Stimulated activated CD8-positive, alpha-beta memory T cell treated with anti-CD3 and anti-CD28 coated beads, Interleukin-15, amount 100 ng/mL, for 48 hours (primary cell): ENCODE measurements at regions not wholly inside any gene's neighbourhood (a gene's known extent, or its start where the extent isn't known, plus 50 kb on each side); places are given as distances from the start of the nearest gene placed in this dataset.

Source experiments
- DNase-seq, 2 donors: peaks; one replicate each; pipeline ENCODE4 v3.0.0-alpha.2; 2020; ENCODE audit warnings: low read depth in 2 of 2

- no peak for DNase-seq
Observed at GRCh38 chr13:39938596-39938995, 283.1 kb downstream of the COG6 start.

GRCh38 chr13:39941236-39941635 is 285.8 kb downstream of the COG6 start:
- DNase-seq: no peak

- no peak for DNase-seq
Observed at GRCh38 chr13:39941911-39942551, 286.6 kb downstream of the COG6 start.

GRCh38 chr13:39942552-39943273 is 287.3 kb downstream of the COG6 start:
- peak; percentile 48 to 60 for DNase-seq

- no peak for DNase-seq
Observed at GRCh38 chr13:39943711-39944110, 288.2 kb downstream of the COG6 start.

- no peak for DNase-seq
Observed at GRCh38 chr13:39945226-39945625, 289.8 kb downstream of the COG6 start.

GRCh38 chr13:39946769-39947168 is 291.3 kb downstream of the COG6 start:
- no peak for DNase-seq

GRCh38 chr13:39951301-39951700 is 295.8 kb downstream of the COG6 start:
- DNase-seq: no peak

GRCh38 chr13:39952249-39953233 is 297.1 kb downstream of the COG6 start:
- DNase-seq: no peak

- DNase-seq: no peak
Observed at GRCh38 chr13:39954476-39954875, 299.0 kb downstream of the COG6 start.

- no peak for DNase-seq
Observed at GRCh38 chr13:39955560-39955959, 300.1 kb downstream of the COG6 start.

- peak in 1 of 2 donors; percentile 34 for DNase-seq
Observed at GRCh38 chr13:39956036-39956435, 300.6 kb downstream of the COG6 start.

GRCh38 chr13:39957868-39958677 is 302.6 kb downstream of the COG6 start:
- DNase-seq: no peak

- no peak for DNase-seq
Observed at GRCh38 chr13:39959497-39960144, 304.2 kb downstream of the COG6 start.

GRCh38 chr13:39960191-39960590 is 304.7 kb downstream of the COG6 start:
- DNase-seq: no peak

- no peak for DNase-seq
Observed at GRCh38 chr13:39961036-39961435, 305.6 kb downstream of the COG6 start.

GRCh38 chr13:39963612-39964011 is 308.1 kb downstream of the COG6 start:
- DNase-seq: no peak

- DNase-seq: no peak
Observed at GRCh38 chr13:39965309-39965708, 309.8 kb downstream of the COG6 start.

- DNase-seq: no peak
Observed at GRCh38 chr13:39967199-39967959, 311.9 kb downstream of the COG6 start.
